ENCODE measurements at regions not wholly inside any gene's neighbourhood (a gene's known extent, or its start where the extent isn't known, plus 50 kb on each side); places are given as distances from the start of the nearest gene placed in this dataset.

DNA sequence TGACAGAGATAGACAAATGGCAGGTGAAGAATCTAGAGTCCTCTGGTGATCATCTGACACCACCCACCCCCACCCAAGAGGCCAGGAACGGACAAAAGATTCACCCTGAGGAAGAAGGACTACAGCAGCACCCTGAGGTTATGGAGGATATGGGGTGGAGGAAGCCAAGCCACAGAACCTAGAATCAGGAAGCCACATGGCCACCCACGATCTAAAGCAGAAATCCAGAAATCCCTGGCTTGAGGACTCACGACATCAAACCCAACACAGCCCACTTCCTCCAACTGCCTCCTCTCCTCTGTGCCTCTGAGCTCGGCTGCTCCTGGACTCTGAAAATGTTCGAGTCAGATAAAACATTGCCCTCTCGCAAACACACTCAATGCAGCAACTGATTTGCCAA lies 364.3 kb downstream of the SHANK2 start:
- H3K4me1 ChIP-seq, result no peaks in the 10 kb centered on the region
- intact Hi-C loops (cut with DNase I), result no loop called here
- H3K36me3 ChIP-seq (ENCODE audit: insufficient read depth in 1 of 2, low read depth in 1 of 2), result no peaks in the 10 kb centered on the region
- H3K4me3 ChIP-seq, result no peak overlapping the region
- DNase-seq (no peak), ATAC-seq (no peak)
- peaks cover 0 to 41% (median 14%) of the 10 kb centered on the region in 3 donors for H3K27me3 ChIP-seq (ENCODE audit: insufficient read depth in 3 of 3, low read length in 2 of 3)
- H3K9me3 ChIP-seq, result no peaks in the 10 kb centered on the region
- no peak overlapping the region for H3K27ac ChIP-seq
- 84 to 88% (median 85%) methylated on average over 6 of the region's 6 CpGs for WGBS, 3 donors
- TF ChIP-seq, protein P1, sequence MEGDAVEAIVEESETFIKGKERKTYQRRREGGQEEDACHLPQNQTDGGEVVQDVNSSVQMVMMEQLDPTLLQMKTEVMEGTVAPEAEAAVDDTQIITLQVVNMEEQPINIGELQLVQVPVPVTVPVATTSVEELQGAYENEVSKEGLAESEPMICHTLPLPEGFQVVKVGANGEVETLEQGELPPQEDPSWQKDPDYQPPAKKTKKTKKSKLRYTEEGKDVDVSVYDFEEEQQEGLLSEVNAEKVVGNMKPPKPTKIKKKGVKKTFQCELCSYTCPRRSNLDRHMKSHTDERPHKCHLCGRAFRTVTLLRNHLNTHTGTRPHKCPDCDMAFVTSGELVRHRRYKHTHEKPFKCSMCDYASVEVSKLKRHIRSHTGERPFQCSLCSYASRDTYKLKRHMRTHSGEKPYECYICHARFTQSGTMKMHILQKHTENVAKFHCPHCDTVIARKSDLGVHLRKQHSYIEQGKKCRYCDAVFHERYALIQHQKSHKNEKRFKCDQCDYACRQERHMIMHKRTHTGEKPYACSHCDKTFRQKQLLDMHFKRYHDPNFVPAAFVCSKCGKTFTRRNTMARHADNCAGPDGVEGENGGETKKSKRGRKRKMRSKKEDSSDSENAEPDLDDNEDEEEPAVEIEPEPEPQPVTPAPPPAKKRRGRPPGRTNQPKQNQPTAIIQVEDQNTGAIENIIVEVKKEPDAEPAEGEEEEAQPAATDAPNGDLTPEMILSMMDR (IDR thresholded peaks at IDR 0.05), result no peak

DNA sequence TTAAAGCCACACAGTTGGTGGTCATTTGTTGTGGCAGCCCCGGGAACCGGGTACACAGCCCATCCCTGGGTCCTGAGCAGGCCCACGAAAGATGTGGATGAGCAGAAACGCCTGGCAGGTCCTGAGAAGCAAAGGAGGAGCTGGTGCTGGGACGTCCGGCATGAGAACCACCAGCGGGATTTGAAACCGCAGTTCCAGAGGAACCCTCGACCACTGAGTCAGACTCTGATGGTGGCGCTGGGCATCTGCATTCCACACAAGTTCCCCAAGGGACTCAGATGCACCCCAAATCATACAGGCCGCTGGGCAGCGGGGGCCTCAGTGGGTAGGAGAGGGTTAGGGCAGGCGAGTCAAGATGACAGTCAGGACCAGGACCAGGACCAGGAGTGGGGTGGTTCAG lies 363.0 kb downstream of the SHANK2 start:
- TF ChIP-seq, protein P1 (IDR thresholded peaks at IDR 0.05), result no peak
- no peak overlapping the region for H3K27ac ChIP-seq
- WGBS, 3 donors, result 87 to 92% (median 89%) methylated on average over 13 of the region's 13 CpGs
- intact Hi-C loops (cut with DNase I), result no loop called here
- H3K27me3 ChIP-seq (ENCODE audit: insufficient read depth in 3 of 3, low read length in 2 of 3), result peaks cover 0 to 36% (median 5%) of the 10 kb centered on the region in 3 donors
- ATAC-seq (no peak), DNase-seq (no peak)
- H3K36me3 ChIP-seq (ENCODE audit: insufficient read depth in 1 of 2, low read depth in 1 of 2), result no peaks in the 10 kb centered on the region
- H3K9me3 ChIP-seq, result no peaks in the 10 kb centered on the region
- H3K4me3 ChIP-seq, result no peak overlapping the region
- no peaks in the 10 kb centered on the region for H3K4me1 ChIP-seq

DNA sequence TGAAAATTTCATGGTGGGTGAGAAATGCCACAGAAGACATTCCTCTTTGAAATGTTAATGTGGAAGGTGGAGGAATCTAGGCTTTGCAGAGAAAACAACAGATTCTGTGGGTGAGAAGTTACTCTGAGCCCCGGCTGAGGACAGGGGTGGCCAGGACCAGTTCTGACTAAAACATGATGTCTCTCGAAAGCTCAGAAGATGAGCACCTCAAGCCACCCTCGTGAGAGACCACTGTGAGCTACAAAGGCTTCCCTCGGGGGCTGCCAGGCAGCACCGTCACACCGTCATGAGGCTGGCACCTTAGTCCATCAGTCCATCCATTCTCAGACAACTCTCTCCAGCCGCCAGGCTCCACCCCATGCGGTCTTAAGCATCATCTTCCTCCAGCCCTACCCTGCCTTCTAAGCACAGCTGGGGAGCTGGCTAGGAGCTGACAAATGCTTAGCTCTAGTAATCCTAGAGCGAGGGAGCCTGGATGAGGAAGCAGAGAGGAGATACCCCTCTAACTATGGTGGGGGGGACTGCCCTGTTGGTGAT lies 360.5 kb downstream of the SHANK2 start:
- WGBS, 3 donors, result 51 to 66% (median 58%) methylated on average over 9 of the region's 9 CpGs
- intact Hi-C loops (cut with DNase I), result no loop called here
- ATAC-seq (no peak), DNase-seq (no peak)
- H3K27ac ChIP-seq, result no peak overlapping the region
- no peaks in the 10 kb centered on the region for H3K36me3 ChIP-seq (ENCODE audit: insufficient read depth in 1 of 2, low read depth in 1 of 2)
- no peaks in the 10 kb centered on the region for H3K9me3 ChIP-seq
- H3K4me1 ChIP-seq, result no peaks in the 10 kb centered on the region
- peaks cover 0 to 17% (median 4%) of the 10 kb centered on the region in 3 donors for H3K27me3 ChIP-seq (ENCODE audit: insufficient read depth in 3 of 3, low read length in 2 of 3)
- TF ChIP-seq, protein P1 (IDR thresholded peaks at IDR 0.05), result no peak
- H3K4me3 ChIP-seq, result no peak overlapping the region

DNA sequence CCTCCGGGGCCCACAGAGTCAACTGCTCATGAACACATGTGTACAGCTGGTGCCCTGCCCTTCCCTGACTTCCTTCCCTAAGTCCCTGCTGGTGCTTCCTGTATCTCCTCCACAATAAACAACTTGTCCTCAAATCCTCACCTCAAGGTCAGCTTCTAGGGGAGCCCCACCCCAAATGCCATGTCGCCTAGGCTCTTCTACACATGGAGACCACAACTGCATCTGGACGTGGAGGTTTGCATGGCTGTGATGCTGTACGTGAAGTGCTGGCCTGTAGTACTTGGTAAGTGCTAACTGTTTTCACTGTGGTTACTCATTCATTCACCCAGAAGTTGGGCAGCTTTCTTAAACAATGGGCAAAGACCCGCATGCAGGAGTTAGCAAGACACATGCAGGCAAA lies 359.5 kb downstream of the SHANK2 start:
- DNase-seq, result no peak
- TF ChIP-seq, protein P1 (IDR thresholded peaks at IDR 0.05), result no peak
- Histone ChIP-seq H3K27ac (no peak overlapping the region), H3K9me3 (peaks cover 4% of the 10 kb centered on the region), H3K27me3 (ENCODE audit: insufficient read depth in 3 of 3, low read length in 2 of 3) (peaks cover 0 to 10% (median 4%) of the 10 kb centered on the region in 3 donors), H3K4me3 (no peak overlapping the region), H3K36me3 (ENCODE audit: insufficient read depth in 1 of 2, low read depth in 1 of 2) (no peaks in the 10 kb centered on the region), H3K4me1 (no peaks in the 10 kb centered on the region)
- ATAC-seq, result no peak
- WGBS, 3 donors, result 64 to 70% (median 70%) methylated on average over 5 of the region's 5 CpGs
- intact Hi-C loops (cut with DNase I), result no loop called here
